HG02610 (cell line): ENCODE measurements at regions not wholly inside any gene's neighbourhood (a gene's known extent, or its start where the extent isn't known, plus 50 kb on each side); places are given as distances from the start of the nearest gene placed in this dataset.

Experiments
- ATAC-seq: cut with Tn5 transposase; IDR thresholded peaks from one replicate; pipeline ENCODE4 v1.9.1; 2021; ENCODE audit warnings: mild to moderate bottlenecking, moderate library complexity; ENCODE audit not compliant: unreplicated experiment

- ATAC-seq, result no peak
Observed at GRCh38 chr22:49431551-49431950, 396.1 kb downstream of the BRD1 start.

- ATAC-seq, result no peak
Observed at GRCh38 chr22:49429066-49429465, 398.6 kb downstream of the BRD1 start.

GRCh38 chr22:49427941-49428340 is 399.7 kb downstream of the BRD1 start:
- no peak for ATAC-seq

GRCh38 chr22:49427341-49427740 is 400.3 kb downstream of the BRD1 start:
- ATAC-seq, result no peak

GRCh38 chr22:49426618-49427266 is 400.9 kb downstream of the BRD1 start:
- no peak for ATAC-seq

GRCh38 chr22:49426098-49426497 is 401.6 kb downstream of the BRD1 start:
- no peak for ATAC-seq

- no peak for ATAC-seq
Observed at GRCh38 chr22:49425356-49425755, 402.3 kb downstream of the BRD1 start.

GRCh38 chr22:49424893-49425270 is 402.8 kb downstream of the BRD1 start:
- no peak for ATAC-seq

GRCh38 chr22:49423125-49423650 is 404.5 kb downstream of the BRD1 start:
- no peak for ATAC-seq

GRCh38 chr22:49422701-49423100 is 405.0 kb downstream of the BRD1 start:
- no peak for ATAC-seq

GRCh38 chr22:49420651-49421050 is 407.0 kb downstream of the BRD1 start:
- no peak for ATAC-seq

GRCh38 chr22:49419661-49420060 is 408.0 kb downstream of the BRD1 start:
- ATAC-seq, result no peak

- no peak for ATAC-seq
Observed at GRCh38 chr22:49418943-49419342, 408.7 kb downstream of the BRD1 start.

- ATAC-seq, result no peak
Observed at GRCh38 chr22:49418341-49418894, 409.3 kb downstream of the BRD1 start.

- ATAC-seq, result no peak
Observed at GRCh38 chr22:49417833-49418232, 409.8 kb downstream of the BRD1 start.

GRCh38 chr22:49417326-49417725 is 410.3 kb downstream of the BRD1 start:
- no peak for ATAC-seq

GRCh38 chr22:49415151-49415951 is 412.3 kb downstream of the BRD1 start:
- no peak for ATAC-seq

GRCh38 chr22:49413551-49413950 is 414.1 kb downstream of the BRD1 start:
- no peak for ATAC-seq

- ATAC-seq, result no peak
Observed at GRCh38 chr22:49413146-49413545, 414.5 kb downstream of the BRD1 start.

GRCh38 chr22:49412236-49412635 is 415.4 kb downstream of the BRD1 start:
- no peak for ATAC-seq

GRCh38 chr22:49411236-49411635 is 416.4 kb downstream of the BRD1 start:
- no peak for ATAC-seq
